ENCODE measurements at regions not wholly inside any gene's neighbourhood (a gene's known extent, or its start where the extent isn't known, plus 50 kb on each side); places are given as distances from the start of the nearest gene placed in this dataset.

DNA sequence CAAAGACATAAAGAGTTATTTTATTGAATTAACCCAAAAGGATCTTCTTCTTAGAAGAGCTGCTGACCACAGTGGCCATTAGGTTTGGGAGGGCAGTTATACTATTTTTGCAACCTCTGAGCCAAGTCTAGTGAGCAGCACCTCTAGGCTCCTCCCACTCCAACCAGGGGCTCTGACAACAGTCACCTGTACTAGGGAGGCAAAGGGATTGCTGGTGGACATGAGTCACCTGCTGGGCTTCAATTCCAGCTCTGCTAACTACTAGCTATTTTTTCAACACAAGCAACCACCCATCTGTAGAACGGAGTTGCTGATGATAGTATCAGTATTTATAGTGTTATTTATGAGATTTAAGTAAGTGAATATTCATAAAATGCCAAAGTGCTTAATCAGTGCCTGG lies 166.0 kb downstream of the KLHL28 start:
- no peaks in the 10 kb centered on the region for H3K9me3 ChIP-seq (ENCODE audit: control insufficient read depth in 2 of 2, insufficient read depth in 1 of 2, low read length in 1 of 2)
- 93% methylated on average over 1 of the region's 1 CpG for WGBS
- H3K4me3 ChIP-seq (ENCODE audit: low read length in 2 of 2): no peak overlapping the region
- no peaks in the 10 kb centered on the region for H3K36me3 ChIP-seq (ENCODE audit: control insufficient read depth in 2 of 2, insufficient read depth in 2 of 2, low read length in 1 of 2)
- H3K27me3 ChIP-seq (ENCODE audit: control insufficient read depth in 2 of 2, insufficient read depth in 1 of 2, low read length in 1 of 2): no peaks in the 10 kb centered on the region
- no peak overlapping the region for H3K27ac ChIP-seq (ENCODE audit: low read depth in 1 of 2, low read length in 1 of 2)
- no peak for DNase-seq (ENCODE audit: low read depth in 6 of 9, low spot score in 9 of 9)
- no peaks in the 10 kb centered on the region for H3K4me1 ChIP-seq (ENCODE audit: control insufficient read depth in 2 of 2, insufficient read depth in 2 of 2, low read length in 2 of 2)

DNA sequence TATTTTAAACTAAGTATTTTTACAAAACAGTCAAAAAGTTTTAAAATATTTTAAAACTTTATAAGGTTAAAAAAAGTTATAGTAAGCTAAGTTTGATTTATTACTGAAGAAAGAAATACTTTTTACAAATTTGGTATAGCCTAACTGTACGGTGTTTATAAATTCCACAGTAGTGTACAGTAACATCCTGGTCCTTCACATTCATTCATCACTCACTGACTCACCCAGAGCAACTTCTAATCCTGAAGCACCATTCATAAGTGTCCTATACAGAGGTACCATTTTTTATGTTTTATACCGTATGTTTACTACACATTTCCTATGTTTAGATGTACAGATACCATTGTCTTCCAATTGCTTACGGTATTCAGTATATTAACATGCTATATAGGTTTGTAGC lies 170.0 kb downstream of the KLHL28 start:
- H3K27ac ChIP-seq (ENCODE audit: low read depth in 1 of 2, low read length in 1 of 2): no peak overlapping the region
- no peaks in the 10 kb centered on the region for H3K36me3 ChIP-seq (ENCODE audit: control insufficient read depth in 2 of 2, insufficient read depth in 2 of 2, low read length in 1 of 2)
- DNase-seq (ENCODE audit: low read depth in 6 of 9, low spot score in 9 of 9): no peak
- H3K4me1 ChIP-seq (ENCODE audit: control insufficient read depth in 2 of 2, insufficient read depth in 2 of 2, low read length in 2 of 2): no peaks in the 10 kb centered on the region
- H3K4me3 ChIP-seq (ENCODE audit: low read length in 2 of 2): no peak overlapping the region
- 96% methylated on average over 3 of the region's 3 CpGs for WGBS
- H3K9me3 ChIP-seq (ENCODE audit: control insufficient read depth in 2 of 2, insufficient read depth in 1 of 2, low read length in 1 of 2): no peaks in the 10 kb centered on the region
- H3K27me3 ChIP-seq (ENCODE audit: control insufficient read depth in 2 of 2, insufficient read depth in 1 of 2, low read length in 1 of 2): no peaks in the 10 kb centered on the region

DNA sequence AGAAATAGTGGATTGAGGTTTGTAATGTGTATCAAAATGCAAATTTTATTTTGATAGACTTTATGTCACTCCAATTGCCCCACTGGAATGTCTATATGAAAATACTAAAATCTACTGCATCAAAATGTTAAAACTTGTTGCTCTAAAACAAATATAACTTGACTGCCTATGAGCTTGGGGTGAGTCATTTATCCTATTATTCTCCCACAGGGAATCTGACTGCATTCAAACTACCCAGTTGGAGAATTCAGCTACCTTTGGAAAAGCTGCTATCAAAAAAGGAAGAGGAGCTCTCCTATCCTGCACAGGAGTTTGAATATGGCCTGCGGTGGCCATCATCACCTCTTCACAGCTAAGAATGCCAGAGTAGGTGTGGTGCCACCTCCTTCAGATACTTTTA lies 173.1 kb downstream of the KLHL28 start:
- 98% methylated on average over 1 of the region's 1 CpG for WGBS
- H3K9me3 ChIP-seq (ENCODE audit: control insufficient read depth in 2 of 2, insufficient read depth in 1 of 2, low read length in 1 of 2): no peaks in the 10 kb centered on the region
- no peaks in the 10 kb centered on the region for H3K4me1 ChIP-seq (ENCODE audit: control insufficient read depth in 2 of 2, insufficient read depth in 2 of 2, low read length in 2 of 2)
- no peaks in the 10 kb centered on the region for H3K27me3 ChIP-seq (ENCODE audit: control insufficient read depth in 2 of 2, insufficient read depth in 1 of 2, low read length in 1 of 2)
- DNase-seq (ENCODE audit: low read depth in 6 of 9, low spot score in 9 of 9): no peak
- no peaks in the 10 kb centered on the region for H3K36me3 ChIP-seq (ENCODE audit: control insufficient read depth in 2 of 2, insufficient read depth in 2 of 2, low read length in 1 of 2)
- H3K4me3 ChIP-seq (ENCODE audit: low read length in 2 of 2): no peak overlapping the region
- H3K27ac ChIP-seq (ENCODE audit: low read depth in 1 of 2, low read length in 1 of 2): no peak overlapping the region

DNA sequence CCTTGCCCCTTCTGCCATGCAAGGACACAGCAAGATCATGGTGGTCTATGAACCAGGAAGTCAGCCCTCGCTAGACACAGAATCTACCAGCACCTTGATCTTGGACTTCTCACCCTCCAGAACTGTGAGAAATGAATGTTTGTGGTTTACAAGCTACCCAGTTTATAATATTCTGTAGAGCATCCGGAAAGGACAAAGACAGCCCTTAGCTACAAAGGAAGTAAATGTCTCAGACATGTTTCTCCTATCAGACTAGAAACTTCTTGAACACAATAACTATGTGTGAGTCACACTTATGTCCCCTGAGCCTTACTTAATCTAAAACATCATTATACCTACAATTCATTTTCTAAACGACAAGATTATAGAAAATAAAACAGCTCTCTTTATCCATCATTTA lies 176.7 kb downstream of the KLHL28 start:
- no peak overlapping the region for H3K4me3 ChIP-seq (ENCODE audit: low read length in 2 of 2)
- DNase-seq (ENCODE audit: low read depth in 6 of 9, low spot score in 9 of 9): no peak
- no peaks in the 10 kb centered on the region for H3K4me1 ChIP-seq (ENCODE audit: control insufficient read depth in 2 of 2, insufficient read depth in 2 of 2, low read length in 2 of 2)
- WGBS: 91% methylated on average over 3 of the region's 3 CpGs
- H3K27me3 ChIP-seq (ENCODE audit: control insufficient read depth in 2 of 2, insufficient read depth in 1 of 2, low read length in 1 of 2): no peaks in the 10 kb centered on the region
- no peaks in the 10 kb centered on the region for H3K36me3 ChIP-seq (ENCODE audit: control insufficient read depth in 2 of 2, insufficient read depth in 2 of 2, low read length in 1 of 2)
- no peaks in the 10 kb centered on the region for H3K9me3 ChIP-seq (ENCODE audit: control insufficient read depth in 2 of 2, insufficient read depth in 1 of 2, low read length in 1 of 2)
- H3K27ac ChIP-seq (ENCODE audit: low read depth in 1 of 2, low read length in 1 of 2): no peak overlapping the region

DNA sequence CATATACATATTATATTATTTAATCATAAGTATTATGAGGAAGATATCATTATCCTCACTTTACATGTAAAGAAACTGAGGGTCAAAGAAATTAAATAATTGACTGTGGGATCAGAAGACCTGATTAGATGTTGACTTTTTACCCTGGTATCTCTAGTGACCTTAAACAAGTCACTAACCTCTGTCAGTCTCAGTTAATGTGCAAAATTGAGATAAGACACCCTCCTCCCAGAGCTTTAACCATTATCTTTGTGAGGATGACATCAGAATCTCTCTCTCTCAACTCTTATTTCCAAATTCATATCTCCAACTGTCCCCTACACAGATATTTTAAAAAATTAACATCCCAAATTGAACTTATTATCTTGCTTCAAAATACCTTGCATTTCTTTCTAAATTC lies 177.8 kb downstream of the KLHL28 start:
- Histone ChIP-seq H3K4me1 (ENCODE audit: control insufficient read depth in 2 of 2, insufficient read depth in 2 of 2, low read length in 2 of 2) (no peaks in the 10 kb centered on the region), H3K27ac (ENCODE audit: low read depth in 1 of 2, low read length in 1 of 2) (no peak overlapping the region), H3K4me3 (ENCODE audit: low read length in 2 of 2) (no peak overlapping the region), H3K36me3 (ENCODE audit: control insufficient read depth in 2 of 2, insufficient read depth in 2 of 2, low read length in 1 of 2) (no peaks in the 10 kb centered on the region), H3K27me3 (ENCODE audit: control insufficient read depth in 2 of 2, insufficient read depth in 1 of 2, low read length in 1 of 2) (no peaks in the 10 kb centered on the region), H3K9me3 (ENCODE audit: control insufficient read depth in 2 of 2, insufficient read depth in 1 of 2, low read length in 1 of 2) (no peaks in the 10 kb centered on the region)
- DNase-seq (ENCODE audit: low read depth in 6 of 9, low spot score in 9 of 9): no peak

DNA sequence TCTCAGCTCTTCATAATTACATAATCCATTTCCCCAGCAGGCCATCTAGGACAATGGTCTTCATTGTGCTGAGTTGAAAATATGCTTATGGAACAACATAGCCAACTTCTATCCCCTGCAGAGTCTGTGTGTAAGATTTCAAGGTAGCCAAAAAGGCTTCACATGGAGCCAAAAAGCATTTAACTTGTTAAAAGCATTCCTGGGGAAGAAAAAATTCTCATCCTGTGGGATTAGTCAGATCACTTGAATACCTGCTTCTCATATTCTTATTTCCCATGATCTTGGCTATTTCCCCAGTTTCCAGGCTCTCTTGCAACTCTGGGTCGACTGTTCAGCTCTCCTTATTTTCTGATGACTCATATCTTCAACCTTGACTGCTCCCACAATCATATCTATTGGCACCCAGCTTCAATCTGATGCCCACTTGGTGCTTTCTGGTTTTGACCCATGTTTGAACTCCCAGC lies 178.9 kb downstream of the KLHL28 start:
- H3K4me1 ChIP-seq (ENCODE audit: control insufficient read depth in 2 of 2, insufficient read depth in 2 of 2, low read length in 2 of 2): no peaks in the 10 kb centered on the region
- no peaks in the 10 kb centered on the region for H3K36me3 ChIP-seq (ENCODE audit: control insufficient read depth in 2 of 2, insufficient read depth in 2 of 2, low read length in 1 of 2)
- H3K27ac ChIP-seq (ENCODE audit: low read depth in 1 of 2, low read length in 1 of 2): no peak overlapping the region
- WGBS: 65% methylated on average over 1 of the region's 1 CpG
- no peak overlapping the region for H3K4me3 ChIP-seq (ENCODE audit: low read length in 2 of 2)
- H3K27me3 ChIP-seq (ENCODE audit: control insufficient read depth in 2 of 2, insufficient read depth in 1 of 2, low read length in 1 of 2): no peaks in the 10 kb centered on the region
- H3K9me3 ChIP-seq (ENCODE audit: control insufficient read depth in 2 of 2, insufficient read depth in 1 of 2, low read length in 1 of 2): no peaks in the 10 kb centered on the region
- DNase-seq (ENCODE audit: low read depth in 6 of 9, low spot score in 9 of 9): no peak

DNA sequence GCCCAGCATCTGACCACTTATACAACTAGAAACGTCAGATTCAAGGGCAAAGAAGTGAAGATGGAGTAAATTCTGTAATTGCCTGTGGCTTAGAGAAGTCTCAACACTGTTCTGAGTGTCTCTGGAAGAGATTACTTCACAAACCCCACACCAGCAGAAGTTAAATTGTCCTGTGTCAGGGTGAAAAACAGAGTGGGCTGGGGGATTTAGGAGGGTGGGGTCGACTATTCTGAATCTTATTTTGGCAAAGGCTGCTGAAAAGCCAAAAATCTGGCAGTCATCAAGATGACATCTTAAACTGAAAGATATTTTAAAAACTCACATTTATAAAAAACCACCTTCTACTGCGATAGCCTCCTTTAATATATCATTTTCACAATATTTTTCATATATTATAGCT lies 180.8 kb downstream of the KLHL28 start:
- no peaks in the 10 kb centered on the region for H3K27me3 ChIP-seq (ENCODE audit: control insufficient read depth in 2 of 2, insufficient read depth in 1 of 2, low read length in 1 of 2)
- no peak for DNase-seq (ENCODE audit: low read depth in 6 of 9, low spot score in 9 of 9)
- no peaks in the 10 kb centered on the region for H3K9me3 ChIP-seq (ENCODE audit: control insufficient read depth in 2 of 2, insufficient read depth in 1 of 2, low read length in 1 of 2)
- WGBS: 65% methylated on average over 3 of the region's 3 CpGs
- no peak overlapping the region for H3K27ac ChIP-seq (ENCODE audit: low read depth in 1 of 2, low read length in 1 of 2)
- H3K4me3 ChIP-seq (ENCODE audit: low read length in 2 of 2): no peak overlapping the region
- no peaks in the 10 kb centered on the region for H3K36me3 ChIP-seq (ENCODE audit: control insufficient read depth in 2 of 2, insufficient read depth in 2 of 2, low read length in 1 of 2)
- no peaks in the 10 kb centered on the region for H3K4me1 ChIP-seq (ENCODE audit: control insufficient read depth in 2 of 2, insufficient read depth in 2 of 2, low read length in 2 of 2)

DNA sequence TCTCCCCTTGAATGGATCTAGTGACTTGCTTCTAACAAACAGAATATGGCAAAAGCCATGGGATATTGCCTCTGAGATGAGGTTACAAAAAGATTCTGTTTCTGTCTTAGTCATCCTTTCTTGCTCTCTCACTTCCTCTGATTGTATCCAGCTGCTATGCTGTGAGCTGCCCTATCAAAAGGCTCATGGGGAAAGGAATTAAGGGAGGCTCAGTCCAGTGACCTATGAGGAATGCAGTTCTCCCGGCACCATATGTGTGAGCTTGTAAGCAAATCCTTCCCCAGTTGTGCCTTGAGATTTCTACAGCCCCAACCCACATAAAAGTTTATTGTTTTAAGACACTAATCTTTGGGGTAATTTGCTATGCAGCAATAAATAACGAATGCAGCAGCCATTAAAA lies 183.1 kb downstream of the KLHL28 start:
- DNase-seq (ENCODE audit: low read depth in 6 of 9, low spot score in 9 of 9): no peak
- H3K36me3 ChIP-seq (ENCODE audit: control insufficient read depth in 2 of 2, insufficient read depth in 2 of 2, low read length in 1 of 2): no peaks in the 10 kb centered on the region
- no peak overlapping the region for H3K27ac ChIP-seq (ENCODE audit: low read depth in 1 of 2, low read length in 1 of 2)
- H3K27me3 ChIP-seq (ENCODE audit: control insufficient read depth in 2 of 2, insufficient read depth in 1 of 2, low read length in 1 of 2): no peaks in the 10 kb centered on the region
- 74% methylated on average over 2 of the region's 2 CpGs for WGBS
- no peaks in the 10 kb centered on the region for H3K9me3 ChIP-seq (ENCODE audit: control insufficient read depth in 2 of 2, insufficient read depth in 1 of 2, low read length in 1 of 2)
- no peak overlapping the region for H3K4me3 ChIP-seq (ENCODE audit: low read length in 2 of 2)
- no peaks in the 10 kb centered on the region for H3K4me1 ChIP-seq (ENCODE audit: control insufficient read depth in 2 of 2, insufficient read depth in 2 of 2, low read length in 2 of 2)

DNA sequence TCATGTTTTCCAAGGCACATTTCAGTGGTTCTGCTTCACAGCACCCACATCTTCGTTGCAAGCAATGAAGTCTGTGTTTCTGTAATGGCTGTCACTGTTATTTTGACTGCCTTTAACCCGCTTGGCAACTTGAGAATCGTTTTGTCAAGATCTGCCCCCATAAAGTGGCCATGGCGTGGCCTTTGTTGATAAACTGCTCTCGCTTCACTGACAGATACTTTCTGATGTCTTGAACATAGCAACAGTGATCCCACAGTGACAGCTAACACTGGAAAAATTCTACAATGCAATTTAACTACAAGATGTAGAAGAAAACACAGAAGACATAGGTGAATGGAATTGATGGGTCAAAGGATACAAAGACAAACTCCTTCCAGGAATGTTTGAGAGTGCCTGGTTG lies 184.2 kb downstream of the KLHL28 start:
- DNase-seq (ENCODE audit: low read depth in 6 of 9, low spot score in 9 of 9): no peak
- Histone ChIP-seq H3K4me3 (ENCODE audit: low read length in 2 of 2) (no peak overlapping the region), H3K27ac (ENCODE audit: low read depth in 1 of 2, low read length in 1 of 2) (no peak overlapping the region), H3K36me3 (ENCODE audit: control insufficient read depth in 2 of 2, insufficient read depth in 2 of 2, low read length in 1 of 2) (no peaks in the 10 kb centered on the region), H3K9me3 (ENCODE audit: control insufficient read depth in 2 of 2, insufficient read depth in 1 of 2, low read length in 1 of 2) (no peaks in the 10 kb centered on the region), H3K27me3 (ENCODE audit: control insufficient read depth in 2 of 2, insufficient read depth in 1 of 2, low read length in 1 of 2) (no peaks in the 10 kb centered on the region), H3K4me1 (ENCODE audit: control insufficient read depth in 2 of 2, insufficient read depth in 2 of 2, low read length in 2 of 2) (no peaks in the 10 kb centered on the region)
- WGBS: 86% methylated on average over 5 of the region's 5 CpGs

DNA sequence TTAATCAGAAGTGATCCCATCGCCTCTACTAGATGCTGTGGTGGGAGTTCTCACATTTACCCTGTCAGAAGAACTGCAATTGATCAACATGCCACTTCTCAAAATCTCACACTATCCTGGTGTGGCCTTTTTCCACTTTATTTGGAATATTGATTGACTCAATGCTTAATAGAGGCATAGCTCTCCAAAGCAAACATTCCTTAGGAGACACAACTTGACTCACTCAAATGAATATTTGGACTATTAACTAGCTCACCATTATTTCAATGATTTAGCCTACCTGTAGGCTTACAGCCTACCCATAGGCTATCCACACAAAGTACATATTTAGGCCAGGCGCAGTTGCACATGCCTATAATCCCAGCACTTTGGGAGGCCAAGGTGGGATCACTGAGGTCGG lies 186.5 kb downstream of the KLHL28 start:
- WGBS: 94% methylated on average over 3 of the region's 3 CpGs
- Histone ChIP-seq H3K27ac (ENCODE audit: low read depth in 1 of 2, low read length in 1 of 2) (no peak overlapping the region), H3K4me1 (ENCODE audit: control insufficient read depth in 2 of 2, insufficient read depth in 2 of 2, low read length in 2 of 2) (no peaks in the 10 kb centered on the region)

More for the DNA sequence above, 186.5 kb downstream of the KLHL28 start:
- no peak overlapping the region for H3K4me3 ChIP-seq (ENCODE audit: low read length in 2 of 2)
- no peaks in the 10 kb centered on the region for H3K36me3 ChIP-seq (ENCODE audit: control insufficient read depth in 2 of 2, insufficient read depth in 2 of 2, low read length in 1 of 2)
- no peaks in the 10 kb centered on the region for H3K9me3 ChIP-seq (ENCODE audit: control insufficient read depth in 2 of 2, insufficient read depth in 1 of 2, low read length in 1 of 2)
- H3K27me3 ChIP-seq (ENCODE audit: control insufficient read depth in 2 of 2, insufficient read depth in 1 of 2, low read length in 1 of 2): no peaks in the 10 kb centered on the region
- no peak for DNase-seq (ENCODE audit: low read depth in 6 of 9, low spot score in 9 of 9)
